ENCODE measurements at regions not wholly inside any gene's neighbourhood (a gene's known extent, or its start where the extent isn't known, plus 50 kb on each side); places are given as distances from the start of the nearest gene placed in this dataset.

- TF ChIP-seq CTCF (IDR thresholded peaks at IDR 0.05) (no peak), POLR2A (IDR thresholded peaks at IDR 0.05) (no peak)
Observed at GRCh38 chr4:157819693-157820464, 352.9 kb downstream of the GASK1B start.

Data from esophagus squamous epithelium (tissue), 4 donors.